Mammary epithelial cell (primary cell): ENCODE measurements at regions not wholly inside any gene's neighbourhood (a gene's known extent, or its start where the extent isn't known, plus 50 kb on each side); places are given as distances from the start of the nearest gene placed in this dataset.

Experiments used
- CTCF ChIP-seq, 2 donors: IDR thresholded peaks in 1 of 2; conservative IDR thresholded peaks in 1 of 2; 2 replicates each; pipeline ENCODE4 v1.5.1; 2011 to 2012; ENCODE audit warnings: inconsistent platforms in 2 of 2, low read length in 2 of 2, mild to moderate bottlenecking in 2 of 2, control low read depth in 1 of 2, low read depth in 1 of 2; ENCODE audit not compliant: insufficient read depth in 1 of 2; ENCODE audit errors: extremely low read depth in 1 of 2
- EZH2 ChIP-seq: IDR thresholded peaks from 2 replicates; pipeline ENCODE4 v1.6.1; 2012; ENCODE audit warnings: low read length, inconsistent platforms, borderline replicate concordance

DNA sequence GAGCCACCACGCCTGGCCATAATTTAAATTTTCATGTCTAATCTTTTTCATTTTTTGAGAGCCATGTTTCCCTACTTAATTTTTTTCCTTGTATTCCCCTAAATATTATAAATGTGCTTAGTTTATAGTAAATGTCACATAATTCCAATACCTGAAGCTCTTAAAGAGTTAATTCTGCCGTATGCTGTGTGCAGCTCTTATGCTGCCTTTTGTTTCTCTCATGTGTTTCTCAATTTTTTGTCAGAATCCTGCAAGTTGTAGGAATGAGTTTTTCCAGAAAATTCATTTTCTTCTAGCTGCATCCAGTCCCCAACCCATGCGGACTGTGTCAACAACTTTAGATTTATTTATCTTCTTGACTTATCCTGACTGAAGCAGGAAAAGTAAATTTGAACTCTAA, 90.9 kb upstream of the ROBO2 start:
- TF ChIP-seq CTCF (conservative IDR thresholded peaks at IDR 0.05 in 1 of 2, IDR thresholded peaks at IDR 0.05 in 1 of 2; ENCODE audit: extremely low read depth in 1 of 2, insufficient read depth in 1 of 2, low read depth in 1 of 2, low read length in 2 of 2), result no peak
- no peak for TF ChIP-seq EZH2
